Glutamatergic neuron (in vitro differentiated cells): ENCODE measurements at regions not wholly inside any gene's neighbourhood (a gene's known extent, or its start where the extent isn't known, plus 50 kb on each side); places are given as distances from the start of the nearest gene placed in this dataset.

Source experiments
- DNase-seq: peaks from one replicate; pipeline ENCODE4 v3.0.0; 2022
- H3K27ac Mint-ChIP-seq: one replicate; pipeline ENCODE4 v1.8.0; 2020; ENCODE audit warnings: mild to moderate bottlenecking, mixed read lengths, inconsistent platforms; ENCODE audit not compliant: unreplicated experiment
- H3K27me3 Mint-ChIP-seq: one replicate; pipeline ENCODE4 v1.8.0; 2020; ENCODE audit warnings: mild to moderate bottlenecking, moderate library complexity, mixed read lengths, inconsistent platforms; ENCODE audit not compliant: unreplicated experiment
- H3K36me3 Mint-ChIP-seq: one replicate; pipeline ENCODE4 v1.8.0; 2020; ENCODE audit warnings: mild to moderate bottlenecking, mixed read lengths, inconsistent platforms; ENCODE audit not compliant: unreplicated experiment
- H3K4me1 Mint-ChIP-seq: one replicate; pipeline ENCODE4 v1.8.0; 2020; ENCODE audit warnings: mild to moderate bottlenecking, low read depth, mixed read lengths, inconsistent platforms; ENCODE audit not compliant: unreplicated experiment
- H3K4me3 Mint-ChIP-seq: one replicate; pipeline ENCODE4 v1.8.0; 2020; ENCODE audit warnings: mild to moderate bottlenecking, mixed read lengths, inconsistent platforms; ENCODE audit not compliant: unreplicated experiment
- H3K9me3 Mint-ChIP-seq: one replicate; pipeline ENCODE4 v1.8.0; 2020; ENCODE audit warnings: mild to moderate bottlenecking, moderate library complexity, mixed read lengths, inconsistent platforms; ENCODE audit not compliant: unreplicated experiment
- CTCF ChIP-seq: fragments of 200-600 bp; sonication (generic); IDR thresholded peaks from one replicate; pipeline ENCODE4 v1.5.0; 2021; ENCODE audit not compliant: partially characterized antibody, unreplicated experiment

GRCh38 chr4:33446953-33447352 lies 2726.8 kb downstream of the PCDH7 start:
- no peak for TF ChIP-seq CTCF
- H3K9me3 Mint-ChIP-seq = no peaks in the 10 kb centered on the region
- H3K27ac Mint-ChIP-seq = no peak overlapping the region
- peaks cover 2% of the 10 kb centered on the region for H3K4me1 Mint-ChIP-seq
- H3K27me3 Mint-ChIP-seq = no peaks in the 10 kb centered on the region
- no peaks in the 10 kb centered on the region for H3K36me3 Mint-ChIP-seq
- DNase-seq = no peak
- H3K4me3 Mint-ChIP-seq = no peak overlapping the region

GRCh38 chr4:33448948-33449347 lies 2728.8 kb downstream of the PCDH7 start:
- H3K27me3 Mint-ChIP-seq = no peaks in the 10 kb centered on the region
- H3K27ac Mint-ChIP-seq = no peak overlapping the region
- peaks cover 2% of the 10 kb centered on the region for H3K4me1 Mint-ChIP-seq
- DNase-seq = no peak
- no peak overlapping the region for H3K4me3 Mint-ChIP-seq
- no peak for TF ChIP-seq CTCF
- H3K36me3 Mint-ChIP-seq = no peaks in the 10 kb centered on the region
- H3K9me3 Mint-ChIP-seq = no peaks in the 10 kb centered on the region

GRCh38 chr4:33453436-33453835 lies 2733.3 kb downstream of the PCDH7 start:
- no peak for TF ChIP-seq CTCF
- Mint-ChIP-seq H3K27ac (no peak overlapping the region), H3K4me3 (no peak overlapping the region), H3K4me1 (no peaks in the 10 kb centered on the region), H3K36me3 (no peaks in the 10 kb centered on the region), H3K27me3 (no peaks in the 10 kb centered on the region), H3K9me3 (no peaks in the 10 kb centered on the region)
- DNase-seq = no peak

GRCh38 chr4:33453916-33454315 lies 2733.7 kb downstream of the PCDH7 start:
- Mint-ChIP-seq H3K9me3 (no peaks in the 10 kb centered on the region), H3K4me3 (no peak overlapping the region), H3K36me3 (no peaks in the 10 kb centered on the region), H3K4me1 (no peaks in the 10 kb centered on the region), H3K27me3 (no peaks in the 10 kb centered on the region), H3K27ac (no peak overlapping the region)
- no peak for DNase-seq
- TF ChIP-seq CTCF = no peak

- DNase-seq = no peak
- H3K27ac Mint-ChIP-seq = no peak overlapping the region
- no peak for TF ChIP-seq CTCF
- no peaks in the 10 kb centered on the region for H3K9me3 Mint-ChIP-seq
- H3K36me3 Mint-ChIP-seq = no peaks in the 10 kb centered on the region
- no peaks in the 10 kb centered on the region for H3K27me3 Mint-ChIP-seq
- no peaks in the 10 kb centered on the region for H3K4me1 Mint-ChIP-seq
- no peak overlapping the region for H3K4me3 Mint-ChIP-seq
These were observed 2745.4 kb downstream of the PCDH7 start for GRCh38 chr4:33465565-33465964.
